C4-2B (cell line): ENCODE measurements at regions not wholly inside any gene's neighbourhood (a gene's known extent, or its start where the extent isn't known, plus 50 kb on each side); places are given as distances from the start of the nearest gene placed in this dataset.
"Not testable (repeated sequence)": the region's sequence is repeated elsewhere in the genome, so short reads cannot be mapped to it uniquely, and the experiment has no call there.

ENCODE experiments used
- H3K27ac ChIP-seq: fragments of 450-650 bp; 2 replicates; pipeline ENCODE4 v1.5.1; 2017
- ZFX ChIP-seq: fragments of 450-650 bp; IDR thresholded peaks from 2 replicates; pipeline ENCODE4 v1.6.1; 2017
- TF ChIP-seq, protein P1 (sequence below): fragments of 450-650 bp; conservative IDR thresholded peaks from 2 replicates; pipeline ENCODE4 v1.5.1; 2017; ENCODE audit warnings: mild to moderate bottlenecking

DNA sequence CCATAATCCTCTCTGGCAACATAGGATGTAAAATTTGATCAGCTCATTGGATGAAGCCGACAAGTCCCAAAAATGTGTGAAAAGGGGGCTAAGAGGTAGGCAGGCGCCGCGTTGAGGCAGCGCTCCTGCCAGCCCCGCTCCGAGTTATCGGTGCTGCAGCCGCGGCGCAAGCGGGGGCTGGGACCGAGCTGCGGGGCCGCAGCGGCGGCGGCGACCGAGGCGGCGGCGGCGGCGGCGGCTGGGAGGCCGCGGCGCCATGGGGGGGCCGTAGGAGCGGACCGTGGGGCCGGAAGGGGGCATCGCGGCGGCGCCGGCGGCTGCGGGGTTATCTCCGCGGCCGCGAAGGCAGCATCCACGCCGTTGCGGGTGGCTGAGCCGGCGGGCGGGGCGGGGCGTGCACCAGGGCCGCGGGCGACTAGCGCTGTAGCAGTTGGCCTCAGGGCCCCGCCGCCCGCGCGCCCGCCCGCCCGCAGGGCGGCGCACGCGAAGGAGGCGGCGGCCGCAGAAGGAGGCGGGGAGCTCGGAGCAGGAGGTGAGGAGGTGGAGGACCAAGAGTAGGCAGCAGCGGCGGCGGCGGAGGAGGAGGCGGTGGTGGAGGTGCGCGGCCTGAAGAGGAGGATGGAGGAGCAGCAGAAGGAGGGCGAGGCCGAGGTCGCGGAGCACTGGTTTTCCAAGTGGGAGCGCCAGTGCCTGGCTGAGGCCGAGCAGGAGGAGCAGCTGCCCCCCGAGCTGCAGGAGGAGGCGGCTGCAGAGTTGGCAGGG, 126.0 kb upstream of the CXorf66 start:
- H3K27ac ChIP-seq = no peak overlapping the region; the same call in 1 of the 2 replicates
- TF ChIP-seq, protein P1, sequence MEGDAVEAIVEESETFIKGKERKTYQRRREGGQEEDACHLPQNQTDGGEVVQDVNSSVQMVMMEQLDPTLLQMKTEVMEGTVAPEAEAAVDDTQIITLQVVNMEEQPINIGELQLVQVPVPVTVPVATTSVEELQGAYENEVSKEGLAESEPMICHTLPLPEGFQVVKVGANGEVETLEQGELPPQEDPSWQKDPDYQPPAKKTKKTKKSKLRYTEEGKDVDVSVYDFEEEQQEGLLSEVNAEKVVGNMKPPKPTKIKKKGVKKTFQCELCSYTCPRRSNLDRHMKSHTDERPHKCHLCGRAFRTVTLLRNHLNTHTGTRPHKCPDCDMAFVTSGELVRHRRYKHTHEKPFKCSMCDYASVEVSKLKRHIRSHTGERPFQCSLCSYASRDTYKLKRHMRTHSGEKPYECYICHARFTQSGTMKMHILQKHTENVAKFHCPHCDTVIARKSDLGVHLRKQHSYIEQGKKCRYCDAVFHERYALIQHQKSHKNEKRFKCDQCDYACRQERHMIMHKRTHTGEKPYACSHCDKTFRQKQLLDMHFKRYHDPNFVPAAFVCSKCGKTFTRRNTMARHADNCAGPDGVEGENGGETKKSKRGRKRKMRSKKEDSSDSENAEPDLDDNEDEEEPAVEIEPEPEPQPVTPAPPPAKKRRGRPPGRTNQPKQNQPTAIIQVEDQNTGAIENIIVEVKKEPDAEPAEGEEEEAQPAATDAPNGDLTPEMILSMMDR = peak; percentile 33
- TF ChIP-seq ZFX = peak; percentile 44

DNA sequence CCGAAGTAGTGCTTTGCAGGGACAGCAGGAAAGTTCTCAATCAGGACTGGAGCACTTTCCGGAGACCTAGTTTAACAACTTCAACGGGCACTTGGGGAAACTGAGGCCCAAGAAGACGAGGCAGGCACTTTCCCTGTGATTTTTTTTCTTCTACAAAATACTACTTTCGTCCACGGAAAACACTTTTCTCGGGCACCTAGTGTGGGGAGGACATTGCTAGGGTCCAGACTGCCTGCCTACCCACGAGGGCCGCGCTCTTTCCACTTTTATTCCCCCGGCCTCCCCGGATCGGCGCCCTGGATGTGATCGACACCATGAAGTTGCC, 125.4 kb upstream of the CXorf66 start:
- no peak overlapping the region; the same call in 1 of the 2 replicates for H3K27ac ChIP-seq
- TF ChIP-seq ZFX = no peak
- TF ChIP-seq, protein P1 = no peak

DNA sequence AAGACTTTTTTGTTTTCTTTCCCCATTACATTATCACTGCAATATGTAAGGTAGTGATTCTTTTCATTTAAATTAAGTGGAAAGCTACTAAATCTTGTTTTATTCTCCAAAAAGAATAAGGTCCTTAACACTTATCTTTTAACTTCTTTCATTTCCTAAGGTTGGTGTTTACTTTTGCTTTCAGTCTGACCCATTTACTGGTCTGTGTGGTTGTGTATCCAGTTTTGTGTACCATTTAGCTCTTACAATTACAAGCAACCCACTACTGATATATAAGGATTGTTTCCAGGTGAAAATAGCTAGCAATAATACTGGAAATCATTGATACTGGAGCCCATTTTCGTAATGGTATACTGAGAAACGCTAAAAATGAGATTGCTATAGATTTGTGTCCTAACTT, 123.1 kb upstream of the CXorf66 start:
- H3K27ac ChIP-seq = no peak overlapping the region
- TF ChIP-seq, protein P1 = no peak
- TF ChIP-seq ZFX = no peak

DNA sequence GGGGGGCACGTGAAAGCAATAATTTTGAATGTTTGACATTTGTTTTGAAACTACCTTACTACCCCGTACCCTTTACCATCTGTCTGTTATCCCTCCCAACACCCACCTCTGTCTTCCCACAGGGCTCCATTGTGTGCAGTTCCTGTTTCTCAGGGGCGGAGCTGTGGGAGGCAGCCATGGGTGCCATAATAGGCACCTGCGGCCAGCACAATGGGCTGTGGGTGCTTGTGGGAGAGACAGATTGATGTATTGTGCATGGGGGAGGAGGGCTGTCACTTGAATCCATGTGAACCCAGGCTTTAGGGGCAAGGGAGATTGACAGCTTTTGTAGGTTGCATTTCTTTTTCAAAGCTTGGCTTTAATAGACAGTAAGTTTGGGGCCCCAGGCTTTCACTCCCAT, 122.6 kb upstream of the CXorf66 start:
- no peak for TF ChIP-seq ZFX
- TF ChIP-seq, protein P1 = no peak
- no peak overlapping the region for H3K27ac ChIP-seq

DNA sequence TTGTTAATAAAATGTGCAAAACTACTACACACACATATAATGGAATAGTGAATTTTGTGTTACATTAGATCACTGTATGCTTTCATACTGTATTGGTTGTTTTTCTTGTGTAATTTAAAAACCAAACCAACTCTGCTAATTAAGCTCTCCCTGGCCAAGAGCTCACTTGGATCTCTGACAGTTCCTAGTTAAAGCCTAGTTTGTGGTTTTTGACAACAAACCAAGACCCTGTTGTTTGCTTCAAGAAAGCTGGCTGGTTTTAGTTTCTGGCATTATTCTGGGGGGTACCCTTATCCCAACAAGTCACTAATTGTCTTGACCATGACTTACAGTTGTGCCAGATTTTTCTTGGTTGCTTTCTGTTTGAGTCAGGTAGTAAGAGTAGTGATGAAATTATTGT, 121.4 kb upstream of the CXorf66 start:
- no peak for TF ChIP-seq ZFX
- no peak overlapping the region for H3K27ac ChIP-seq

DNA sequence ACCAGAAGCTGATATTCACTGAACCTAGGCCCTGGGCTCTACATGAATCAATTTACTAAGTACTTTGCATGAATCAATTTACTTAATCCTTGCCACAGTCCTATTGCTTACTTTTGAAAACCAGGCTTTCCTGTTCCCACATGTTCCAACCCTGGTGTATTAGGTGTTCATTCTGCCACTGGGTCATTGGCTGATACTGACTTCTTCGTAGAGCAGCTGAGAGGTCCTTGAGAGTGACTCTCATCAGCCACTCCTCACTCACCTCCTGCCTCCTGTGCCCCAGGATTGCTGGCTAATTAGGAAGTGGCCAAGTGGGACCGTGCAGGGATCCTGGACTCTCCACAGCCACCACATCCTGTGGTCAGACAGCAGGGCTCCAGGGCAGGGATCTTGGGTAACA, 109.5 kb upstream of the CXorf66 start:
- H3K27ac ChIP-seq = not testable (repeated sequence)

DNA sequence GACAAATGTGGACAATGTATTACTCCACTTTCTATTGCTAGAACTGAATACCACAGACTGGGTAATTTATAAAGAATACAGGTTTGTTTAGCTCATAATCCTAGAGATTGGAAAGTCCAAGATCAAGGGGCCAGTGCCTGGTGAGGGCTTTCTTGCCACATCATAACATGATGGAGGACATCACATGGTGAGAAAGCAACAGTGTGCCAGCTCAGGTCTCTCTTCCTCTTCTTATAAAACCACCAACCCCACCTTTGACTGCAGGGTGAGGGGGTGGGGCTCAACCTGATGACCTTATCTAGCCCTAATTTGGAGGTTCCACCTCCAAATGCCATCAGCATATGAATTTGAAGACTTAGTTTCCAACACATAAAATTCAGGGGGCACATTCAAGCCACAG, 105.7 kb upstream of the CXorf66 start:
- TF ChIP-seq, protein P1 = no peak
- H3K27ac ChIP-seq = no peak overlapping the region

DNA sequence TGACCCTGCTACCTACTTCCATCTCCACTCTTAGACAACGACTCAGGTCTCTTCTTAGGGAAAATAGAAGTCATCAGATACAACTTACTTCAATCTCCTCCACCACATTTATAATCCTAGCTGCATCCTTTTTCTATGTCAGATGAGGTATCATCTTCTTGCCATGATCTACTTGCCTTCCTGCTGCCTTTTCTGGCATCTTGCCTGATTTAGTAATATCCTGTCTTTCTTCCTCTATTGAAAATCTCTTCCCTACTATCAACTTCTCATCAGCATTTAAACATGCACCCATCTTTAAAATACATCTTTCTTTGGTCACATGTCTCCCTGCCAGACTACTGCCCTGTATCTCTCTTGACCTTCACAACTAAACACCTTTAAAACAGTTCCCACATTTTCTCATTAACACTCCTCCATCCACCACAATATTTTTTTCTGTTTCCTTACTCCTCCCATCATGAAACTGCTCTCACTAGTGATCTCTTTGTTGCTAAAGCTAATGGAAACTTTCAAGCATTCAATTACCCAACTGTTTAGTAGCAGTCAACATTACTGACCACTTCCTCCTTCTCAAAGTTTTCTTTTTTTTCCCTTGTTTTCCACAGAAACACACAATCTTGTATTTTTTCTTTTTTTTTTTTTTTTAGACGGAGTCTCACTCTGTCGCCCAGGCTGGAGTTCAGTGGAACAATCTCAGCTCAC, 100.8 kb upstream of the CXorf66 start:
- no peak for TF ChIP-seq ZFX
- TF ChIP-seq, protein P1 = no peak
- no peak overlapping the region for H3K27ac ChIP-seq
